ENCODE measurements at regions not wholly inside any gene's neighbourhood (a gene's known extent, or its start where the extent isn't known, plus 50 kb on each side); places are given as distances from the start of the nearest gene placed in this dataset.

GRCh38 chr20:17169585-17170136 is 57.2 kb upstream of the PCSK2 start:
- TF ChIP-seq, protein P1, sequence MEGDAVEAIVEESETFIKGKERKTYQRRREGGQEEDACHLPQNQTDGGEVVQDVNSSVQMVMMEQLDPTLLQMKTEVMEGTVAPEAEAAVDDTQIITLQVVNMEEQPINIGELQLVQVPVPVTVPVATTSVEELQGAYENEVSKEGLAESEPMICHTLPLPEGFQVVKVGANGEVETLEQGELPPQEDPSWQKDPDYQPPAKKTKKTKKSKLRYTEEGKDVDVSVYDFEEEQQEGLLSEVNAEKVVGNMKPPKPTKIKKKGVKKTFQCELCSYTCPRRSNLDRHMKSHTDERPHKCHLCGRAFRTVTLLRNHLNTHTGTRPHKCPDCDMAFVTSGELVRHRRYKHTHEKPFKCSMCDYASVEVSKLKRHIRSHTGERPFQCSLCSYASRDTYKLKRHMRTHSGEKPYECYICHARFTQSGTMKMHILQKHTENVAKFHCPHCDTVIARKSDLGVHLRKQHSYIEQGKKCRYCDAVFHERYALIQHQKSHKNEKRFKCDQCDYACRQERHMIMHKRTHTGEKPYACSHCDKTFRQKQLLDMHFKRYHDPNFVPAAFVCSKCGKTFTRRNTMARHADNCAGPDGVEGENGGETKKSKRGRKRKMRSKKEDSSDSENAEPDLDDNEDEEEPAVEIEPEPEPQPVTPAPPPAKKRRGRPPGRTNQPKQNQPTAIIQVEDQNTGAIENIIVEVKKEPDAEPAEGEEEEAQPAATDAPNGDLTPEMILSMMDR (conservative IDR thresholded peaks at IDR 0.05; ENCODE audit: low read length) = no peak
- TF ChIP-seq EZH2phosphoT487 (IDR thresholded peaks at IDR 0.05; ENCODE audit: borderline replicate concordance, low read depth, low read length) = no peak

Data from OCI-LY7 (cell line).